ENCODE measurements at regions not wholly inside any gene's neighbourhood (a gene's known extent, or its start where the extent isn't known, plus 50 kb on each side); places are given as distances from the start of the nearest gene placed in this dataset.

GRCh38 chr20:22370137-22370536 lies 214.2 kb downstream of the FOXA2 start:
- DNase-seq (ENCODE audit: low spot score) = no peak

GRCh38 chr20:22369100-22369499 lies 215.3 kb downstream of the FOXA2 start:
- no peak for DNase-seq (ENCODE audit: low spot score)

GRCh38 chr20:22368235-22368634 lies 216.1 kb downstream of the FOXA2 start:
- no peak for DNase-seq (ENCODE audit: low spot score)

GRCh38 chr20:22366631-22367030 lies 217.7 kb downstream of the FOXA2 start:
- no peak for DNase-seq (ENCODE audit: low spot score)

- DNase-seq (ENCODE audit: low spot score) = no peak
Observed at GRCh38 chr20:22354647-22355046, 229.7 kb downstream of the FOXA2 start.

- DNase-seq (ENCODE audit: low spot score) = no peak
Observed at GRCh38 chr20:22353586-22353985, 230.8 kb downstream of the FOXA2 start.

GRCh38 chr20:22352019-22352418 lies 232.4 kb downstream of the FOXA2 start:
- no peak for DNase-seq (ENCODE audit: low spot score)

- DNase-seq (ENCODE audit: low spot score) = no peak
Observed at GRCh38 chr20:22350624-22351023, 233.7 kb downstream of the FOXA2 start.

GRCh38 chr20:22348010-22348409 lies 236.4 kb downstream of the FOXA2 start:
- no peak for DNase-seq (ENCODE audit: low spot score)

GRCh38 chr20:22346716-22347115 lies 237.7 kb downstream of the FOXA2 start:
- no peak for DNase-seq (ENCODE audit: low spot score)

- no peak for DNase-seq (ENCODE audit: low spot score)
Observed at GRCh38 chr20:22343612-22344011, 240.8 kb downstream of the FOXA2 start.

GRCh38 chr20:22342410-22342809 lies 242.0 kb downstream of the FOXA2 start:
- DNase-seq (ENCODE audit: low spot score) = no peak

- DNase-seq (ENCODE audit: low spot score) = no peak
Observed at GRCh38 chr20:22341508-22341907, 242.9 kb downstream of the FOXA2 start.

- DNase-seq (ENCODE audit: low spot score) = no peak
Observed at GRCh38 chr20:22339946-22340345, 244.4 kb downstream of the FOXA2 start.

- no peak for DNase-seq (ENCODE audit: low spot score)
Observed at GRCh38 chr20:22339091-22339881, 245.1 kb downstream of the FOXA2 start.

GRCh38 chr20:22338140-22338708 lies 246.1 kb downstream of the FOXA2 start:
- DNase-seq (ENCODE audit: low spot score) = no peak

GRCh38 chr20:22335210-22335609 lies 249.2 kb downstream of the FOXA2 start:
- no peak for DNase-seq (ENCODE audit: low spot score)

- peak; percentile 69 for DNase-seq (ENCODE audit: low spot score)
Observed at GRCh38 chr20:22333885-22334545, 250.4 kb downstream of the FOXA2 start.

GRCh38 chr20:22324505-22324904 lies 259.9 kb downstream of the FOXA2 start:
- DNase-seq (ENCODE audit: low spot score) = no peak

GRCh38 chr20:22322513-22322912 lies 261.9 kb downstream of the FOXA2 start:
- DNase-seq (ENCODE audit: low spot score) = no peak

GRCh38 chr20:22321191-22321590 lies 263.2 kb downstream of the FOXA2 start:
- DNase-seq (ENCODE audit: low spot score) = no peak

GRCh38 chr20:22320245-22320915 lies 264.0 kb downstream of the FOXA2 start:
- DNase-seq (ENCODE audit: low spot score) = no peak

- no peak for DNase-seq (ENCODE audit: low spot score)
Observed at GRCh38 chr20:22315771-22316170, 268.6 kb downstream of the FOXA2 start.

Measured in ecto neural progenitor cell (in vitro differentiated cells).